NCI-H446 treated with DMSO at 0.1 percent for 48 hours (cell line): ENCODE measurements at regions not wholly inside any gene's neighbourhood (a gene's known extent, or its start where the extent isn't known, plus 50 kb on each side); places are given as distances from the start of the nearest gene placed in this dataset.
"Not testable (repeated sequence)": the region's sequence is repeated elsewhere in the genome, so short reads cannot be mapped to it uniquely, and the experiment has no call there.

Source experiments
- DNase-seq: peaks from one replicate; lab custom pipeline; 2025; lab: John Stamatoyannopoulos, UW

DNA sequence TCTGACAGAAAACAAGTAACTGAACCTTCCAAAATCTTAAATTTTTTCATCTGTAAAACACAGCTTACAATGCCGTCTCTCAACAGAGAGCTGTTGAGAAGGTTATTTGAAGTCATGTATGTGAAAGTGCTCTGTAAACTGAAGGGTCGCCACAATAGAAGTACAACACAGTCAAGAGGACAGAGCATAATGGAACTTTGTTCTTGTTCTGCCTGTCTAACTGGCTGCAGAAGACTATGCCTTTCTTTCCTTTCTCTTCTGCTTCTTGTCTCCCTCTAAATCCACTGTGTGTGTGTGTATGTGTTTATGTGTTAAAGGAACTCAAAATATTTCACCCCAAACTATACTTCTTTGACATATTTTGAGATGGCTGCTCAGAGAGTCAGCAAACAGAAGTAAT is 365.8 kb upstream of the RND3 start:
- DNase-seq: no peak

GRCh38 chr2:150850641-150851040 is 363.2 kb upstream of the RND3 start:
- DNase-seq: no peak

- DNase-seq: no peak
Observed at GRCh38 chr2:150847578-150847977, 360.1 kb upstream of the RND3 start.

- no peak for DNase-seq
Observed at GRCh38 chr2:150846691-150847090, 359.2 kb upstream of the RND3 start.

DNA sequence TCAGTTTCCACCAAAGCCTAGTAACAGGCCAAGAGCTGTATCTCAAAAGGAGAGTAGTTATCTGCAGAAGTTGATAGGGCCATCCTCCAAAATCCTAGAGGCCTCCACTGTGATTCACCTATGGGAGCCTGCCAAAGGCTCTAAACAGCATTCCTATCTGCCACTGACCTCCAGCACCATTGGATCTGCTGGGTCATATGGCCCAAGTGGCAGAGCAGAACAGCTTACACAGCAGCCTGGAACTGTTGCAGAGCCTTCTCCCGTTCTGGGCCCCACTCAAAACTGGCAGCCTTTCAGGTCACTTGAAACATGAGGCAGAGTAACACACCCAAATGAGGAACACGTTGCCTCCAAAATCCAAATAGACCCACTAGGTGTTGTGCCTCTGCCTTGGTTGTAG is 345.2 kb upstream of the RND3 start:
- no peak for DNase-seq

DNA sequence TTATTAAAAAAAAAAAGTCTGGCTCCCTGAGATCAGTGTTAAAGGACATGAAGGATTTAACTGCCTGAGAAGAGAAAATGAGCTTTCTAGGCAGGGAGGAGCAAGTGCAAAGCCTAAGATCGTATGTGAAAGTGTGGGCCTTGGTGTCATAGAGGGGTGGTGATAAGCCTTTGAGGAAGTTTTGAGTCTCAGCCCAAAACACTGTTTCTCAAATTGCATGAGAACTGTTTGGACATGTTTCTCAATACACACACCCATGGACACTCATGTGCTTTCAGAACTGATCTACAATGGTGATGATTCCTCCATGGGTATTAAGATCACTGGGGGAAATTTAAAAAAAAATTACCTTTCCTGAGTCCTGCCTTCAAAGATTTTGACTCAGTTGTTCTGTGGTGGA is 336.7 kb upstream of the RND3 start:
- no peak for DNase-seq

DNA sequence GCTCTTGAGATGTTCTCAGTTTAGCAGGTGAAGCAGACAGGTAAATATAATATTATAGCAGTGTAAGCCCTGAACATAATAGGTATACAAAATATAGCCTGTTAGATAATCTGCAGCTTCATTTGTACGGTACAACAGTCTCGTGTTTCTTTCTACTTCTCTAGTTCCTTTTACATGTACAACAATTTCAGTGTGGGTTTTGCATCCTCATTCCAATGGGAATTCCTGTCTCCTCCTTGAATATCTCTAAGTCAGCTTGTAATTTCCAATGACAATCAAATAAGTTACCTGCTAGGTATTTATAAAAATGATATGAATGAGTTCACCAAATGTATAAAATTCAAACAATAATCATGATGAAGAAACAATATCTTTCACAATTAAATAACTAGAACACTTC is 330.0 kb upstream of the RND3 start:
- DNase-seq: no peak

DNA sequence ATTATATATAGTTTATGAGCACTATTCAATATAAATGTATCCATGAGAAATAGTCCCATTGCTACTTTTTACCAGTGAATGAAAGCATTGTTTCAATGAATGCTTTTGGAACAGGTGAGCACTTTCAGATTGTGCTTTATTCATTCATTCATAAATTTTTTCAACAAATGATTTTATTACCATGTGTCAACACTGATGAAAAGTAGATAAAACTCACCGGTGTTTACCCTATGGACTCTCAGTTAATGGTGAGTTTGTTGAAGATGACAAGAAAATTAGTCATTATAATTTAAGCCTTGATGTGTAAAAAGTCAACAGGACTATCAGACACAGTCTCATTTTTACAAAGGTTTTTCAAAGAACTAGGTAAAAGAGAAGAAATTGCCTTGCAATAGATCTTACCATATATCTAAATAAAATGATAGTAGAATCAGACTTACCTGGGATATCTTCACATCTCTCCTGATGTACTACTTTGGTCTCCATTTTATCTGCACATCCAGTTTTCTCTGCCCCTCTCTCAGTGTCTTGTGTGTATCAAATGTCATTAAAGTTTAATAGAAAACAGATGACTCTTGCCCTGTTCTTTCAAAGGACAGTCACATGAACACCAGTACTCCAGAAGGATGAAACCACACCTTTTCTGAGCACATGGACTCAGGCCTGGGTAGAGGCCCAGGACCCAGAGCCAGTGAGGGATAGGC is 325.3 kb upstream of the RND3 start:
- DNase-seq: no peak

DNA sequence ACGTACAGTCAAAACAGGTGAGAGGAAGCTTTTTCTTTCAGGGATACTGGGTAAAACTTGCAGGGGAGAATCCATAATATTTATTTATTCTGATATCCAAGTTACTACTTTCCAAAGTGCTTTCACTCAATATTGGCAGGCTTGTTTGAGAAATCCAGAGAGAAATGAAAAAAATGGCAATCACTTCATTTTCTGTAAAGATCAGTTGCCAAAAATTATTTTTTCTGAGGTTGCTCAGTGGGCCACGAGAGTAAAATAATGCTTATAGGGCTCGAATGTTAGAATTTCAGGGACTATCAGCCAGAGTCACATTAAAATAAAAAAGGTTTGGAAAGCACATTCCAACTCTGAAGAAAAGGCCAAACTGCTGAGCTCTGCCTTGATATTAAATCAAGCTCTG is 324.6 kb upstream of the RND3 start:
- no peak for DNase-seq

- DNase-seq: peak; percentile 52
Observed at GRCh38 chr2:150811259-150811855, 323.9 kb upstream of the RND3 start.

- no peak for DNase-seq
Observed at GRCh38 chr2:150809103-150809502, 321.6 kb upstream of the RND3 start.

DNA sequence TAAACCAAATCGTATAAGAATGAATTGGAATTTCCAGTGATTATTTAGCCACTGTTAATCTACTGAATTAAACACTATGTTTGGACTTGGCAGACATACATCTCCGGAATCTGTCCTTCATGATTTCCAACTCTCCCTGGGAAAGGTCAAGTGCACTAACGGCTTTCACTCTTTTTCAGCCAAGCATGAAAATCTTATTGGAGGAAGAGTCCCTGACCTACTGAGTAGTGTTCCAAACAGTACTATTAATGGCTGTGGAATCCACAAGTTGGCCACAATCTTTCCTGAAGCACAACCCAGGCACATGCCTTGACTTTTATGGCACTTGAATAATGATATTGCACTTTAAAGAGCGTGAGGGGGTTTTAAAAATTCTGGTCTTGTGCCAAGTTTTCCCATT is 318.9 kb upstream of the RND3 start:
- no peak for DNase-seq

DNA sequence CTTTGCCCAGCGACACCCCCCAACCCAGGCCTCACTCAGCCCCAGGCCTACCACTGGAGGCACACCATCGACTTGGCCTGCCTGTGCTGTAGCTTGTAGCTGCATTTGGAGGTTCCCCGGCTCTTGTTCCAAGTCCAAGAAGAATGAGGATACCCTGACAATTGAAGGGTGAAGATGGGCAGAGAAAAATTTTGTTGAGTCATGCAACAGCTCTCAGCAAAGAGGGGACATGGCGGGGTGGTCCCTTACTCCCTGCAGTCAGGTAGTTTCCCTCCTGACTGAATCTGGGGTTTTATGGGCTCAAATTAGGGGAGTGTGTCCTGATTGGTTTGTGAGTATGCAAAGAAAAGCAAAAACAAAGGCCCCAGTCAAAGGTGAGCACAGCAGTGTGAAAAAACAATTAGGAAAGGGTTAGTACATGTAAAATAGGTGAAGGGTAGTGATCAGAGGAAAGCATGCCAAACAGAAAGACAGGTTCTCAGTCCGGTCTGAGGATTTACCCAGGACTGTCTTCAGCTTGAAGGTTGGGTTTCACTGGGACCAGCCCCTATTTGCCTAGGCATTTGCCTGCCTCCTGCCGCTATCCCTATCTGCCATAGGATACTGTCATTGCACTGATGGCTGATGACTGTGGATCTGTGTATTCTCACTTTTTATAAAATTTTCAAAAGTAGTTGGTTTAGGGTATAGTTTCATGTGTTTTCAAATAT is 316.4 kb upstream of the RND3 start:
- DNase-seq: no peak

GRCh38 chr2:150802635-150803034 is 315.2 kb upstream of the RND3 start:
- DNase-seq: no peak

GRCh38 chr2:150796236-150796635 is 308.8 kb upstream of the RND3 start:
- DNase-seq: not testable (repeated sequence)

- DNase-seq: no peak
Observed at GRCh38 chr2:150792780-150793300, 305.4 kb upstream of the RND3 start.

- DNase-seq: no peak
Observed at GRCh38 chr2:150791567-150791966, 304.1 kb upstream of the RND3 start.

DNA sequence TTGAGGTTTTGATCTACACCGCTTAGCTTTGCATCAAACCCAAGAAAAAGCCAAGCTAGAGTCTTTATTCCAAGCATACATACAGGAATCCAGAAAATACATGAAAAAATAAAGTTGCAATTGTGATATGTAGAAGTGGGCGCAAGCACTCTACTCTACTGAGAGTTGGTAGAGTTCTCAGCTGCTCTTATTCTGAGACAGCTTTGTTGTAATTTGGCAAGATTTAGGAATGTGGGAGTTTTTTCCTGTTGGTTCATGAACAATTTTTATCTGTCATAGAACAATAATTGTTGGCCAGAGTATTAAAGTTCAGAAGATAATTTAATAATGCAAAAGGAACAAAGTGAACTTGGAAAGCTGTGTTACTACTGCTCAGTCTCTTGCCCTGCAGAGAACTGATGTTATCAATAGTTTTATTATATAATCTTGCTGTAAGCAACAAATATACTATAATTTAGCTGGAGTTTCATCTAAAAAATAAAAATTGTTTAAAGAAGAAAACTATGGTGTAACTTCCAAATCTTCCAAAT is 302.0 kb upstream of the RND3 start:
- no peak for DNase-seq

GRCh38 chr2:150788426-150789140 is 301.1 kb upstream of the RND3 start:
- DNase-seq: no peak

DNA sequence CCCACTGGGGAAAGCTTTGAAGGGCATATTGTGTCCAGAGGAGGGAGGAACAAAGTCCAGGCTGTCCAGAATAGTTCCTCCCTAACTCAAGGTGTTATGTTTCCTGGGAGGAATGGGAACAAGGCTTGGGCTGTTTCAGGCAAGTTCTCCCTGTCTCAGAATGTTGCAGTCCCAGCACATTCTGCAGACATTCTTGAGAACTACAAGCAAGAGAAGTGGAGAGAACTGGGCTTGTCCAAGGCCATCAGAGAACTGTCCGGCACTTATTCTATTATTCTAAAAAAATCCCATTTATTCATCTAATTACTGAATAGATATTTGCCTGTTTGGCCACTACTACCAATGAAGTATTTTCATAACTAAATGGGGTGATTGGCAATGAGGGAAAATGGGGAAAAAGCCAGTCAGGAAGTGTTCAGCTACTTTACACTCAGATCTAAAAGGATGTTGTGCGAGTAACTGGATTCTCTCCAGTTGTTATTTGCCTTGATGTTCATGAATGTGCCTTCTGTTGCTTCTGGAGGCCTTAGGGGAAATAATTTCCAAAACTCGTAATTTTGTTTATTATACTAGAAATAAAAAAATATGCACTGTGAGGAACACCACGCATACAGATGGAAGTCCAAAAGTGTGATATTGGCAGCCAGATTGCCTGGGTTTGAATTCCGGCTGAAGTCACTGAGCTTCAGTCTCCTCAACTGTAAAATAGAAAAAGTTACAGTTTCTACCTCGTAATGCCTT is 300.1 kb upstream of the RND3 start:
- DNase-seq: no peak

GRCh38 chr2:150784389-150784788 is 296.9 kb upstream of the RND3 start:
- no peak for DNase-seq

GRCh38 chr2:150783896-150784295 is 296.4 kb upstream of the RND3 start:
- DNase-seq: no peak
